RKO (cell line): ENCODE measurements at regions not wholly inside any gene's neighbourhood (a gene's known extent, or its start where the extent isn't known, plus 50 kb on each side); places are given as distances from the start of the nearest gene placed in this dataset.
"Not testable (repeated sequence)": the region's sequence is repeated elsewhere in the genome, so short reads cannot be mapped to it uniquely, and the experiment has no call there.

ENCODE experiments used
- DNase-seq: peaks from one replicate; pipeline ENCODE4 v3.0.0-alpha.2; 2016; ENCODE audit warnings: low spot score

DNA sequence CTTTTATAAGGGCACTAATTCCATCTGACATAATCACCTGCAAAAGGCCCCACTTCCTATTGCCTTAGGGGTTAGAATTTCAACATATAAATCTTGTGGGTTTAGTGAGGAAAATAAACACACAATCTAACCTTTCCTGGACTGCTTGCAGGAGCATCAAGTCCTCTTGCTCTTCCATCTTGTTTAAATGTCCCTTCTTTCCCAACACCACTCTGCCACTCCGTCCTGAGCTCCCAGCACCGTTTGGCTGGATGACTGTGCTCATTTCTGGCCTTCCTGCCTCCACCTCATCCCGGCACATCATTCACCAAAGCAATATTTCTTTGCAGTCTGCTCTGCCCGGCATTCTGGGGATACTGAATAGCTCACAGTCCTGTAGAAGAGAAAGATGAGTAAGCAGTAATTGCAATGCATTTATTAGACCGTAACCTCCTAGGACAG, 247.8 kb downstream of the BCL2 start:
- DNase-seq: no peak

DNA sequence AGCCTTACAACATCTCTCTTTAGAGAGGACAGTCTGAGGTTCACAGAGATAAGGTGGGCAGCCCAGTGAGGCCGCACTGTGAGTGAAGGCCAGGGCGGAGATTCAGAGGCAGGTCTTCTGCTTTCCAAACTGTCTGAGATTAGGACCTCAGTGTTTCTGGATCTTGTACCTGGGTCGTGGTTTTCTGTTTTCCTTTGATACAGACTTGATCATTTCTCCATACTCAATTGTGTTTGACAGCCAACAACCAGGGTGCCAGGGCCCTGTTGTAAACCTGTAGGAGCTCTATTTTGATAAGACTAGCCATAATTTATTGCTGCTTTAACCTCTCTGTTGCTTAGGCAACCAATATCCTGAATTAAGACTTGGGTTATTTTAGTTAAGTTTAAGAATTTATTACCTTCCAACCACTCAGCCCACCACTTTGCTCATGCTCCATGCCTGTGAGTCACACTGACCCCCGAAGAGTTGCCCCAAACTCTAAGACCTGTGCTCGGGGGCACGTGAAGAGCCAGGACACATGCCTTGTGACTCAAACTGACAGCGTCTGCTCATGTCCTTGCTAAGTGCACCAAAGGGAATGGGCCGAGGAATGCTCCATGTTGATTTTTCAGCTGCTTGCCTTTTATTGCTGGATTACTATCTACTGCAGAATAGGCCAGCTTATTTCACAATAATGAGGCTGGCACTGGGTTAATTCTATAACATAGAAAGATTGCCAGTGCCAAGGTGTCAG, 248.6 kb downstream of the BCL2 start:
- DNase-seq: no peak

DNA sequence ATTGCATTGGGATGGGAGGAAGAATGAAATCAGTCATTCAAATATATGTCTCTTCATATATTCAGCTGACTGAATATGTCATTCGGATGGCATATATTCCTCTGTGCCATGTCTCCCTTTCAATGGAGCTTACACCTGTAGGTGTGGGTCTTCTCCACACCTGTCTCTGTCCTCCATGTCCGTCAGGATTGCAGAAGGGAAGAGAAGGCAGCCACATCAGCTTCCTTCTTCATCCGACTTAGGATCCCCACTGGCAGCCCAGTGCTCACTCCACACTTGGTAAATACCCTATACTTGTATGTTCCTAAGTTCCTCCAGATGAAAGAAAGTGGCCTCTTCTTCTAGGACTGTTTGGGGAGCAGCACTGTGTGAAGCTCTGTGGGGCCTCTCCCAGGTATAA, 250.1 kb downstream of the BCL2 start:
- DNase-seq: no peak

DNA sequence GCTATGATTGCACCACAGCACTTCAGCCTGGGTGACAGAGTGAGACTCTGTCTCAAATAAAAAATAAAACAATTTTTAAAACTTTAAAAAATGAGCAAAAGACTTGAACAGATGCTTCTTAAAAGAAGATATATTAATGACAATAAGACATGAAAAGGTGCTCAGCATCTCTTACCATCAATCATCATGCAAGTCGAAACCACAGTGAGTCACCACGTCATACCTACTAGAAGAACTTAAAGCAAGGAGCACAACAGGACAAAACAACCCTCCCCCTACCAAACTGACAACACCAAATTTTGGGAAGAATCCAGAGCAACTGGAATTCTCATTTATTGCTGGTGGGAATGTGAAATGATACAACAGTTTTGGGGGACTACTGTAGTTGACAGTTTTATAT, 251.6 kb downstream of the BCL2 start:
- DNase-seq: no peak

DNA sequence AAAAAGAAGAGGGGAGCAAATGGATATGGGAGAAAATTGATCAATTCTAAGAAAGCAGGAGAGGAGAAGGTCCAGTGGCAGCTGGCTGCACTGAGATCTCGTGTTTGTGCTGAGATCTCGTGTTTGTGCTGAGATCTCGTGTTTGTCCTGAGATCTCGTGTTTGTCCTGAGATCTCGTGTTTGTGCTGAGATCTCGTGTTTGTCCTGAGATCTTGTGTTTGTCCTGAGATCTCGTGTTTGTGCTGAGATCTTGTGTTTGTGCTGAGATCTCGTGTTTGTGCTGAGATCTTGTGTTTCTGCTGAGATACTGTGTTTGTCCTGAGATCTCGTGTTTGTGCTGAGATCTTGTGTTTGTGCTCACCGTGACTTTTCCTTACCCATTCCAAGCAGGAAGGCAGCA, 254.4 kb downstream of the BCL2 start:
- no peak for DNase-seq

DNA sequence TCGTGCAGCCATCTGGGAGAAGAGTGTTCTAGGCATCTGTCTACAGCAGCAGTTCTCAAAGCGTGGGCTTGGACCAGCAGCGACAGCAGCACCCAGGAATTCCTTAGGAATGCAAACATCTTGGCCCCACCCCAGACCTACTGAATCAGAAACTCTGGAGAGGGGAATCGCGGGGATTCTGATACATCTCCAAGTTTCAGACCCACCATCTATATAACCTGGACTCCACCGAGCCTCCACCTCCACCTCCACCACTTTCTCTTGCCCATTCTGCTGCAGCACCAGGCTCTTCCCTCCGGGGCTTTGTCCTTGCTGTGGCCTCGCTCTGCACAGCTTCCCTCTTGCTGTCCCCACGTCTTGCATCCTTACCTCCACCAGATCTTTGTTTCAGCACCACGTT, 256.4 kb downstream of the BCL2 start:
- DNase-seq: no peak

DNA sequence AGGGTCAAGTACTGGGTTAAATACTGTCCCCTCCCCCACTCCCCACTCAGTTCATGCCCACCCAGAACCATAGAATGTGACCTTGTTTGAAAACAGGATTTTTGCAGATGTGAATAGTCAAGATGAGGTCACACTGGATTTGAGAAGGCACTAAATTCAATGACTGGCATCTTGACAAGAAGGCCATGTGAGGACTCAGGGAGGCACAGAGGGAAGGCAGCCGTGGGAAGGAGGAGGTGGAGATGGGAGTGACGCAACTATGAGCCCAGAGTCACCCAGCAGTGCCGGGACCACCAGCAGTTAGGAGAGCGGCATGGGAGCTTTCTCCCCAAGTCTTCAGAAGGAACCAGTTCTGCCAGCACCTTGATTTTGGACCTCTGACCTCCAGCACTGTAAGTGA, 257.3 kb downstream of the BCL2 start:
- no peak for DNase-seq

DNA sequence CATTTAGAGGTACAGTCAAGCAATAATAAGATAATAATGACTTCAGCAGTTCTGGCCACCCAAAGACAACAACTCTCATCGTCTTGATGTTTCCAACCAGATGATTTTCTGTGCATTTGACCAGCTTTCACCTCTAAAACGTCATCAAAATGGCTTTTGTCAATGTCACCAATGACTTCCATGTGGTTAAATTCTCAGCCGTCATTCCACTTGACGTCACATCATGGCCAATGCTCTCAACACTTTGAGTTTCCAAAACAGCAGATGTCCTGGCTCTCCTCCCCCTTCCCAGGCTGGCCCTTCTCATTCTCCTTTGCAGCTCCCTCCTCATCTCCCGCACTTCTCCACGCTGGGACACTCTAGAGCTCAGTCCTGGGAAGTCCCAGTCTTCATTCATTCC, 258.3 kb downstream of the BCL2 start:
- no peak for DNase-seq

DNA sequence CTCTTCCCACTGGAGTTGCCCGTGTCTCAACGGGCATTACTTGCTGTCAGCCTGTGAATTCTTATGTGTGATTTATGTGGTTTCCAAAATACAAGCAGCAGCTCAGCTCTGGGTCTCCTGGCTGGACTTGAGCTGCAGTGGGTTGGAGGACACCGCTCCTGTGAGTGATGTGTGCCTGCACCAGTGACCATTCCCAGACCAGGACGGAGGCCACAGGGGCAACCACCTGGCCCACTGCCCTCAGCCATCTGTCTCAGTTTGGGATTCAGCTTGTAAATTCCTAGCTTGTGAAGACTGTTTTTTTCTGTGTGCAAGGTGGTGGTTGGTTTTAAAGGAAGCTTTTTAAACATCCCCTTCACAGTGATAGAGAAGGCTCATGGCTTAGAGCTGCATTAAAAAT, 261.0 kb downstream of the BCL2 start:
- no peak for DNase-seq

DNA sequence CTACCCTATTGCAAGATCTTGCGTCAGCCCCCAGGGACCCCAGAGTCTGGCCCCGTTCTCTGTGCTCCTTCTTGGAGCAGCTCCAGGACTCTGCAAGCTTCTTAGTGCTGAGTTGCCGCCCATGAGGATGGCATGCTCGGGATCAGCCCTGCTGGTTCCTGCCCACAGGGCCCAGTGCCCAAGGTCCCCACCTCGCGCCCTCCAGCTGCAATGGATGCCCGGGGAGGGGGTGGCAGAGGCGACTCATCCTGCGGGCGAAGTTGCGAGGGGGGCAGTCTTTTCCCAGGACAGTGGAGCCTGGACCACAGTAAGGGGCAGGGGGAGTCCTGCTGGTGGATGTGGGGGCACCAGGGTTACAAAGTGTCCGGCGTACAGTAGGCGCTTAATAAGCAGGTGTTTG, 261.9 kb downstream of the BCL2 start:
- DNase-seq: no peak

DNA sequence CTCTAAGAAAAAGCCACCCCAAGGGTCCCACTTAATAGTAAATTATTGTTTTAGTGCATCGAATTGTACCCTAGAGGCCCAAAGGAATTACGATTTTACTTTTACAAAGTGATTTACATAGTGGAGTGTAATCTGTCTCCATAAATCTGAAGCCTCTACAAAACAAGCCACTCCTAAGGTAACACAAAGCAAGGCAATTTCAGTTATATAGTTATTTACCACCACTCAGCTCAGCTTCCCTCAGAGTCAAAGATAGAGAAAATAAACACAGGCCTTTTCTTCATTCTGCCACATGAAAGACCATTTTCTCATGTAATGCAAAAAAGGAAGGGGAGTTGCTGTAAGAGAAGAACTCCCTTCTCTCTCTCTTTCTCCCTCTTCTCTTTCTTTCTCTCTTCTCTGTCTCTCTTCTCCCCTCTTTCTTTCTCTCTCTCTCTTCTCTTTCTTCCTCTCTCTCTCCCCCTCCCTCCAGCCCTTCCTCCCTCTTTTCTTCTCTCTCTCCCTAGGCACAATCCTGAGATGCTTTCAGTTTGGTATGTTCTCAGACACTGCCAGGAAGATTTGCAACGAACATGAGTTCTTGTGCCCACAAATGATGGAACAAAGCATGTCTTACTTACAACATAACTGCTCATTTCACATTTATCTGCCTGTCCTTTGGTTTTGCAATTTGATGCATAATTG, 264.5 kb downstream of the BCL2 start:
- no peak for DNase-seq

DNA sequence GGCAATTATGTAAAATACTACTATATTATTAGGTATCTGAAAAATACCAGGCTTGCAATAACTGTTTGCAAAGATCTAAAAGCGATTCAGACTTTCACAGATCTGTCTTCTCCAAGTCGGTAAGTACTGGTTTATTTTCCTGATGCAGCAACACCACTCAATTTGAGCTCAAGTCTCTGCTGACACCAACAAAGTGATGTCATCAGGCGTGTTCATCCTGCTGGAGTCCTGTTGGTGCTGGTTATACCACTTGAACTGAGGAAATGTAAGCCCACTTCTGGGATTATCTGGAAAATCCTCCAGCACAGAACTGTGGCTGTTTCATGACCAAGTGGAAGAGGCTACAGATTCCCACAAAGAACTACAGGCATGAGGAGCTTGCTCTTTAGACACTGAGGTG, 267.6 kb downstream of the BCL2 start:
- DNase-seq: no peak

DNA sequence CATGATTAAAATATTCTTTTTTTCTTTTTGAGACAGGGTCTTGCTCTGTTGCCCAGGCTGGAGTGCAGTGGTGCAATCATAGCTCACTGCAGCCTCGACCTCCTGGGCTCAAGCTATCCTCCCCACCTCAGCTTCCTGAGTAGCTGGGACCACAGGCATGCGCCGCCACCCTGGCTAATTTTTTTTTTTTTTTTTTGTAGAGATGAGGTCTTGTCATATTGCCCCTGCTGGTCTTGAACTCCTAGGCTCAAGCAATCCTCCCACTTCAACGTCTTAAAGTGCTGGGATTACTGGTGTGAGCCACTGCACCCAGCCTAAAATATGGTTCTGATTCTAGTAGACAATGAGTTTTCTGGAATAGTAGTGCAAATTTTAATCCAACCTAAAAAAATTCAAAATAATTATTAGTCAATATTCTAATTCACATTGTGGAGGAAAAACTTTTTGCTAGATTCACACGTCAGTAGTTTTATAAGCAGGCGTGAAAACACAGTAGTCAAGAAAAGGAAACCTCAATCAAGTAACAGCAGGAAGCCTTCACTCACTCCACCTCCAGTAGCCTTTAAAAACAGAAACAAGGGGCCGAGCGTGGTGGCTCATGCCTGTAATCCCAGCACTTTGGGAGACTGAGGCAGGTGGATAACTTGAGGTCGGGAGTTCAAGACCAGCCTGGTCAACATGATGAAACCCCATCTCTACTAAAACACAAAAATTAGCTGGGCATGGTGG, 268.7 kb downstream of the BCL2 start:
- DNase-seq: not testable (repeated sequence)

DNA sequence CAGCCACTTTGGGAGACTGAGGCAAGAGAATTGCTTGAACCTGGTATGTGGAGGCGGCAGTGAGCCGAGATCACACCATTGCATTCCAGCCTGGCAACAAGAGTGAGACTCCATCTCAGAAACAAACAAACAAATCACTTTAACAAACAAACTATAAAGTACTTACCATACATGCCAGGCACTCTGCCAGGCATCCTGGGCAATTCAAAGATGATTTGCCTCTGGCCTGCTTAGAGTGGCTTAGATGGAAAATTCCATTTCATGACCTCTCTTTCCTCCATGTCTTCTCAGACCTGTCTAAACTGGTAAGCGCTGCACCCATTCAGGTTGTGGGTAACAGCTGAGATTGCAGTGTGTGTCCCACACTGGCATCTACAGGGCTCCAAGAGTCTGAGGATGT, 273.2 kb downstream of the BCL2 start:
- DNase-seq: no peak

DNA sequence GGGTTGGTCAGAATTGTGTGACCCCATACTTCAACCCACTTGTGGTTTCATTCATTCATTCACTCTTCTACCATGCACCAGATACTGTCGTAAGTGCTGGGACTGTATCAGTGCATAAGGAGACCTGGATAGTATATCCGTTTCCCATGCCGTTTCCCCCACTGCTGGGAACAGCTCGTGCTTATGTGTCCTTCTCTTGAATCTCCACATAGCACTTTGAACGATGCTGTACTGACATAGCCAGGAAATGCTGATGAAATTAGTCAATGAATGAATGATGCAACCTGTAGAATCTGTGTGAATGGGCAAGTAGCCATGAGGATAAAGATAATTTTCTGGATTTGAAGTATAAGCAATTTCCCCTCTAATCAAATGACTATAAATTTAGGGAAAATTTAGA, 276.1 kb downstream of the BCL2 start:
- peak; percentile 49 for DNase-seq

DNA sequence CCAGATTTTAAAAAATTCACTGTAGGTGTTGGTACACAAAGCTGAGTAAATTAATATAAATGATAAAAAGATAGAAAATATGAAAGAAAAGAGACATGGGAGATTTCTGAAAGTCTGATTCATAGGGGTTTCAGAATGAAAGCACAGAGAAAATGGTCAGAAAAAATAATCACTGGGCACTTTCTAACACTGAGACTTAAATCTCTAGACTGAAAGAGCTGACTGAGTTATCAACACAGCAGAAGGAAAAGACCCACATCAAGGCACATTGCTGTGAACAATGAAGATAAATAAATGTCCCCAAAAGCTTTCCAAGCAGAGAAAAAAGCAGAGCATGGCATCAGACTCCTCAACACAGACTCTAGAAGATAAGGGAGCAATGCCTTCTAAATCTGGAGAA, 277.2 kb downstream of the BCL2 start:
- DNase-seq: no peak

DNA sequence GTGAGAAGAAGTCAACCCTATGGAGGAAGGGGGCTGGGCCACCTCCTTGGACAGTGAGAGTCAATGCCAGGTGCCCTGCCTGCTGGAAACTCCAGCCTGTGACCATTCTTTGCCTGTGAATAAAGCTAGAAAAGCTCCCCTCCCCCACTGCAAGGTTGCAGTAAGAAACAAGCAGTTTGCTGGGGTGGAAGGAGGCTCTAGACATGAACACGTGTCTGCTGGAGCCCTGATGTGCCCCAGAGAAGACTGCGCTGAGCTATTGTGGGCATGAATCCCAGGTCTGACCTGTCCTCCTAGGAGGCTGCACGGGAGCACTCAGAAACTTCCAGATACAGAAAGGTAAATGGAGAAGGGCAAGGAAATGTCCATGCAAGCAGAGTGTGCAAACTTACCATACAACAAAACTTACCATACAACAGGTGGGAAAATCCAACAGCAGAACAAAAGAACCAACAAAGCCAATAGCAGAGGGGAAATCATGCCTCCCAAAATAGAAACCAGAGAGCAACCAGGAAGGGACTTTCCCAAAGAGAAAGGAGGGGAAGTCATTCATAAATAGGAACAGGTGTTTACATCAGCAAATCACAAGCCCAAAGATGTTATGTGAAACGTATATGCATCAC, 278.7 kb downstream of the BCL2 start:
- no peak for DNase-seq

DNA sequence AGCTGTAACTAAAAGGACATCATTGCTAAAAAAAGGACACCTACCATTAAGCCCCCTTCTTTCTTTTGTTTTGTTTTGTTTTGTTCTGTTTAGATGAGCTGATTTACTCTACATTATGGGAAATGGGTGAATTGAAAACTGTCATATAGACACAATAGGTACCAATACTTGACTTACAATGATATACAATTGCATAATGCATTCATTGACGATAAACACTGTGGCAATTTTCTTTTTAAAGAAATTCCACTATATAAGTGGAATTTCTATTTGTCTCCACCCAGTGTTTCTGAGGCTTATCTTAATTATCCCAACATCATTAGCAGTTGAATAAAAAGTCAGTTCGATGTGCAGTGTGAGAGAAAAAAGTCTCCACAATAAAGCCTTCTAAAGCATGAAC, 282.1 kb downstream of the BCL2 start:
- no peak for DNase-seq

DNA sequence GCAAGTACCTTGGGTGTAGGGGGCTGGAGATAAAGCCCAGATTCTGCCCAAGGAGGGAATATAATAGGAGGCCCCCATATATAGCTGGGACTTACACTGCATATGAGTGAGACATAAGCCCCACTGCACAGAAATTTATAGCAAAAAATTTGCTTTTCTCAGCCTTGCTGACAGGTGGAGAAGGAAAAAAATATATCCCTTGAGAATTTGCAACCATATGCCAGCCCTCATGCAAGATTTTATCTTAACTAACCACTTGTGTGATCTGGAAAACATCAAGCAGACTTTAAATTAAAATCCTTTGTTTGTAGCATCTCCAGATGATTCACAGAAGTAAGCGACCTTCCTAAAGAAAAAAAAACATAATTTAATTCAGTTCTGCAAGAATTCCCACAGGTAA, 288.2 kb downstream of the BCL2 start:
- no peak for DNase-seq
